H1 (cell line): ENCODE measurements at regions not wholly inside any gene's neighbourhood (a gene's known extent, or its start where the extent isn't known, plus 50 kb on each side); places are given as distances from the start of the nearest gene placed in this dataset.

Source experiments
- HDAC6 ChIP-seq: IDR thresholded peaks from one replicate; pipeline ENCODE4 v1.7.1; 2012; ENCODE audit warnings: low read depth, mild to moderate bottlenecking, inconsistent platforms, low read length, moderate library complexity
- KDM4A ChIP-seq: IDR thresholded peaks from one replicate; pipeline ENCODE4 v1.7.1; 2012; ENCODE audit warnings: low read depth, mild to moderate bottlenecking, moderate library complexity, low read length, inconsistent platforms; ENCODE audit not compliant: severe bottlenecking
- KDM5A ChIP-seq: fragments of 200-600 bp; IDR thresholded peaks from 2 replicates; pipeline ENCODE4 v1.7.1; 2012; ENCODE audit warnings: mild to moderate bottlenecking, low read length, inconsistent platforms, mixed read lengths
- SRF ChIP-seq: IDR thresholded peaks from 2 replicates; pipeline ENCODE4 v1.6.1; 2011; ENCODE audit warnings: mild to moderate bottlenecking, low read depth, low read length, moderate library complexity
- SUZ12 ChIP-seq: fragments of 200-600 bp; sonication (generic); IDR thresholded peaks from 2 replicates; pipeline ENCODE4 v1.6.1; 2012; ENCODE audit warnings: mild to moderate bottlenecking, inconsistent platforms, low read length, moderate library complexity, mixed read lengths
- TAF7 ChIP-seq: optimal IDR thresholded peaks from 2 replicates; pipeline ENCODE3; 2011; ENCODE audit warnings: low read depth, mild to moderate bottlenecking, inconsistent platforms, low read length, moderate library complexity, borderline replicate concordance
- ZNF274 ChIP-seq: IDR thresholded peaks from 2 replicates; pipeline ENCODE4 v1.7.0; 2012; ENCODE audit warnings: low read length, borderline replicate concordance; ENCODE audit errors: extremely low read depth
- TF ChIP-seq, protein P1 (sequence below): fragments of 300-600 bp; sonication (generic); IDR thresholded peaks from 2 replicates; pipeline ENCODE4 v1.7.1; 2012; ENCODE audit warnings: low read length, moderate library complexity, mild to moderate bottlenecking, inconsistent platforms; ENCODE audit not compliant: insufficient replicate concordance
- TF ChIP-seq, protein P2 (sequence below): IDR thresholded peaks from 2 replicates; pipeline ENCODE4 v1.6.1; 2012; ENCODE audit warnings: inconsistent platforms

DNA sequence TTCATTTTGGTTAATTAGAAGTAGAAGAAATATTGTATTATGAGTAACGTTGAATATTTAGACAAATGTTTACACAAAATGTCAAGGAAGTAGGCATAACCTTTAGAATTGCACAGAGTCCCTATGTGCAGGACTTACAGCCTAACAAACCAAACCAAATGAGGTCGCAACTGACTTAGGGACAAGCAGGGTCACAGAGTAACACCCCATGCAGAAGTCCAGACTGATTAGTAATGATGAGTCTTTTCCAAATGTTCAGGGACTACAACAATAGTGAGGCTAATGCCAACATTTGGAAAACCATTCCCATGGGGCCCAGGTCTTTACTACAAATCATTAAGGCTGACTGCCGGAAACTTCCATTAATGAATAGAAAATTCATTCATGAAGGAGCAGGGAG lies 452.5 kb upstream of the CHAC2 start (continued):
- TF ChIP-seq, protein P1, sequence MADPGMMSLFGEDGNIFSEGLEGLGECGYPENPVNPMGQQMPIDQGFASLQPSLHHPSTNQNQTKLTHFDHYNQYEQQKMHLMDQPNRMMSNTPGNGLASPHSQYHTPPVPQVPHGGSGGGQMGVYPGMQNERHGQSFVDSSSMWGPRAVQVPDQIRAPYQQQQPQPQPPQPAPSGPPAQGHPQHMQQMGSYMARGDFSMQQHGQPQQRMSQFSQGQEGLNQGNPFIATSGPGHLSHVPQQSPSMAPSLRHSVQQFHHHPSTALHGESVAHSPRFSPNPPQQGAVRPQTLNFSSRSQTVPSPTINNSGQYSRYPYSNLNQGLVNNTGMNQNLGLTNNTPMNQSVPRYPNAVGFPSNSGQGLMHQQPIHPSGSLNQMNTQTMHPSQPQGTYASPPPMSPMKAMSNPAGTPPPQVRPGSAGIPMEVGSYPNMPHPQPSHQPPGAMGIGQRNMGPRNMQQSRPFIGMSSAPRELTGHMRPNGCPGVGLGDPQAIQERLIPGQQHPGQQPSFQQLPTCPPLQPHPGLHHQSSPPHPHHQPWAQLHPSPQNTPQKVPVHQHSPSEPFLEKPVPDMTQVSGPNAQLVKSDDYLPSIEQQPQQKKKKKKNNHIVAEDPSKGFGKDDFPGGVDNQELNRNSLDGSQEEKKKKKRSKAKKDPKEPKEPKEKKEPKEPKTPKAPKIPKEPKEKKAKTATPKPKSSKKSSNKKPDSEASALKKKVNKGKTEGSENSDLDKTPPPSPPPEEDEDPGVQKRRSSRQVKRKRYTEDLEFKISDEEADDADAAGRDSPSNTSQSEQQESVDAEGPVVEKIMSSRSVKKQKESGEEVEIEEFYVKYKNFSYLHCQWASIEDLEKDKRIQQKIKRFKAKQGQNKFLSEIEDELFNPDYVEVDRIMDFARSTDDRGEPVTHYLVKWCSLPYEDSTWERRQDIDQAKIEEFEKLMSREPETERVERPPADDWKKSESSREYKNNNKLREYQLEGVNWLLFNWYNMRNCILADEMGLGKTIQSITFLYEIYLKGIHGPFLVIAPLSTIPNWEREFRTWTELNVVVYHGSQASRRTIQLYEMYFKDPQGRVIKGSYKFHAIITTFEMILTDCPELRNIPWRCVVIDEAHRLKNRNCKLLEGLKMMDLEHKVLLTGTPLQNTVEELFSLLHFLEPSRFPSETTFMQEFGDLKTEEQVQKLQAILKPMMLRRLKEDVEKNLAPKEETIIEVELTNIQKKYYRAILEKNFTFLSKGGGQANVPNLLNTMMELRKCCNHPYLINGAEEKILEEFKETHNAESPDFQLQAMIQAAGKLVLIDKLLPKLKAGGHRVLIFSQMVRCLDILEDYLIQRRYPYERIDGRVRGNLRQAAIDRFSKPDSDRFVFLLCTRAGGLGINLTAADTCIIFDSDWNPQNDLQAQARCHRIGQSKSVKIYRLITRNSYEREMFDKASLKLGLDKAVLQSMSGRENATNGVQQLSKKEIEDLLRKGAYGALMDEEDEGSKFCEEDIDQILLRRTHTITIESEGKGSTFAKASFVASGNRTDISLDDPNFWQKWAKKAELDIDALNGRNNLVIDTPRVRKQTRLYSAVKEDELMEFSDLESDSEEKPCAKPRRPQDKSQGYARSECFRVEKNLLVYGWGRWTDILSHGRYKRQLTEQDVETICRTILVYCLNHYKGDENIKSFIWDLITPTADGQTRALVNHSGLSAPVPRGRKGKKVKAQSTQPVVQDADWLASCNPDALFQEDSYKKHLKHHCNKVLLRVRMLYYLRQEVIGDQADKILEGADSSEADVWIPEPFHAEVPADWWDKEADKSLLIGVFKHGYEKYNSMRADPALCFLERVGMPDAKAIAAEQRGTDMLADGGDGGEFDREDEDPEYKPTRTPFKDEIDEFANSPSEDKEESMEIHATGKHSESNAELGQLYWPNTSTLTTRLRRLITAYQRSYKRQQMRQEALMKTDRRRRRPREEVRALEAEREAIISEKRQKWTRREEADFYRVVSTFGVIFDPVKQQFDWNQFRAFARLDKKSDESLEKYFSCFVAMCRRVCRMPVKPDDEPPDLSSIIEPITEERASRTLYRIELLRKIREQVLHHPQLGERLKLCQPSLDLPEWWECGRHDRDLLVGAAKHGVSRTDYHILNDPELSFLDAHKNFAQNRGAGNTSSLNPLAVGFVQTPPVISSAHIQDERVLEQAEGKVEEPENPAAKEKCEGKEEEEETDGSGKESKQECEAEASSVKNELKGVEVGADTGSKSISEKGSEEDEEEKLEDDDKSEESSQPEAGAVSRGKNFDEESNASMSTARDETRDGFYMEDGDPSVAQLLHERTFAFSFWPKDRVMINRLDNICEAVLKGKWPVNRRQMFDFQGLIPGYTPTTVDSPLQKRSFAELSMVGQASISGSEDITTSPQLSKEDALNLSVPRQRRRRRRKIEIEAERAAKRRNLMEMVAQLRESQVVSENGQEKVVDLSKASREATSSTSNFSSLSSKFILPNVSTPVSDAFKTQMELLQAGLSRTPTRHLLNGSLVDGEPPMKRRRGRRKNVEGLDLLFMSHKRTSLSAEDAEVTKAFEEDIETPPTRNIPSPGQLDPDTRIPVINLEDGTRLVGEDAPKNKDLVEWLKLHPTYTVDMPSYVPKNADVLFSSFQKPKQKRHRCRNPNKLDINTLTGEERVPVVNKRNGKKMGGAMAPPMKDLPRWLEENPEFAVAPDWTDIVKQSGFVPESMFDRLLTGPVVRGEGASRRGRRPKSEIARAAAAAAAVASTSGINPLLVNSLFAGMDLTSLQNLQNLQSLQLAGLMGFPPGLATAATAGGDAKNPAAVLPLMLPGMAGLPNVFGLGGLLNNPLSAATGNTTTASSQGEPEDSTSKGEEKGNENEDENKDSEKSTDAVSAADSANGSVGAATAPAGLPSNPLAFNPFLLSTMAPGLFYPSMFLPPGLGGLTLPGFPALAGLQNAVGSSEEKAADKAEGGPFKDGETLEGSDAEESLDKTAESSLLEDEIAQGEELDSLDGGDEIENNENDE, result no peak
- TF ChIP-seq SUZ12, result no peak
- no peak for TF ChIP-seq TAF7
- TF ChIP-seq, protein P2, sequence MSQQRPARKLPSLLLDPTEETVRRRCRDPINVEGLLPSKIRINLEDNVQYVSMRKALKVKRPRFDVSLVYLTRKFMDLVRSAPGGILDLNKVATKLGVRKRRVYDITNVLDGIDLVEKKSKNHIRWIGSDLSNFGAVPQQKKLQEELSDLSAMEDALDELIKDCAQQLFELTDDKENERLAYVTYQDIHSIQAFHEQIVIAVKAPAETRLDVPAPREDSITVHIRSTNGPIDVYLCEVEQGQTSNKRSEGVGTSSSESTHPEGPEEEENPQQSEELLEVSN, result no peak
- TF ChIP-seq HDAC6, result no peak
- TF ChIP-seq ZNF274, result no peak
- no peak for TF ChIP-seq KDM4A
- TF ChIP-seq SRF, result no peak
- TF ChIP-seq KDM5A, result no peak
